GM21390 (cell line): ENCODE measurements at regions not wholly inside any gene's neighbourhood (a gene's known extent, or its start where the extent isn't known, plus 50 kb on each side); places are given as distances from the start of the nearest gene placed in this dataset.
"Not testable (repeated sequence)": the region's sequence is repeated elsewhere in the genome, so short reads cannot be mapped to it uniquely, and the experiment has no call there.

Experiments
- ATAC-seq: cut with Tn5 transposase; IDR thresholded peaks from one replicate; pipeline ENCODE4 v1.9.1; 2021; ENCODE audit not compliant: unreplicated experiment

- no peak for ATAC-seq
Measured at GRCh38 chr7:85376589-85376988, 189.7 kb upstream of the SEMA3D start.

DNA sequence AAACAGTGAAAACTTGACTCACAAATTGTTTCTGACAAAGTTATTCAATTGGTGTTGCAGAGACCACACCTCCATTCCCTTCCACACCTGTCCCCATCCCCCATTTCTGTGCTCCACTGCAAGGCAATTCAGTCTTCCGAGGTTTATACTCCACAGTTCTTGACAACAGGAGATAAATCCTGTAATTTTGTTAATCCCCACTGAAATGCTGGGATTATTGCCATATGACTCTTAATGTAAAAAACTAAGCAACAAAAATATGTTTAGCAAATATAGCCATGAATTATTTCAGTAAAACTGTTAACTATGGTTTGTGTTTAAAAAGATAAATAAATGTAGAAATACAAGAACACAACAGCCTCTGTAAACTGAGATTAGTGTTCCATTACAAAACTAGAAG is 170.1 kb upstream of the SEMA3D start:
- no peak for ATAC-seq

GRCh38 chr7:85343484-85343883 is 156.6 kb upstream of the SEMA3D start:
- no peak for ATAC-seq

DNA sequence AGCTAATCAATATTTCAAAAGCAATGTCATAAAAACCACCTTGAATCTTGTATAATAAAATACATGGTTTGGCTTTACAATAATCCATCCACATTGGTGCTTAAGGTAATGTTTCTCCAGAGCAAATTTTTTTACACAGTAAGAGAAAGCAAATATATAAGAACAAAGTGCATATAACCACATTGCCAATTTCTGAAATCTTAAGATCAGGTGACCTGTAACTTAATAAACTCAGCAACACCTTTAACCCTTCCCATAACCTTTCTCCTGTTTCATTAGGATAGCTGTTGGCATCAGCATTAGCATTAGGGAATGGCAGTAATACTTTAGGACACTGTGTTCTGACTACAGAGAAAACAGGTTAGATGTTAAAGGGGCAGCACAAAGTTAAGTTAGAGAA is 155.9 kb upstream of the SEMA3D start:
- ATAC-seq, result no peak

- no peak for ATAC-seq
Measured at GRCh38 chr7:85341973-85342372, 155.1 kb upstream of the SEMA3D start.

GRCh38 chr7:85341121-85341520 is 154.3 kb upstream of the SEMA3D start:
- no peak for ATAC-seq

DNA sequence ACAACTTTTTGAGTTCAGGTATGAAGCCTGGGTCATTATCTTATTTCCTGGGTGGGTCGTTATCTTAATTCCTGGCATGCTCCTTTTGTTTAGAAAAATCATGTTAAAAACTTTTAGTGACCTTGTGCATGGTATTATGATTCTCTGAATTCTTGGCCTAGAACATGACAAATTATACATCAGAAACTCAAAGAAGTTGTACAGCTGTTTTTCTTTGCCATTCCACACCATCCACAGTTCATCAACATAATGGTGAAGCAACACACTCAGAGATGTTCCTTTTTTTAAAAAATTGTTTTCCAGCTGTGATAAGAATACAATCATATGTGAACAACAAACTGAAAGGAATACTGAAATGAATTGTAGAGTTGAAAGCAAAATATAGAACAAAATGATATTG is 149.2 kb upstream of the SEMA3D start:
- ATAC-seq, result no peak

GRCh38 chr7:85335113-85335512 is 148.3 kb upstream of the SEMA3D start:
- not testable (repeated sequence) for ATAC-seq

- no peak for ATAC-seq
Measured at GRCh38 chr7:85328456-85328998, 141.7 kb upstream of the SEMA3D start.

DNA sequence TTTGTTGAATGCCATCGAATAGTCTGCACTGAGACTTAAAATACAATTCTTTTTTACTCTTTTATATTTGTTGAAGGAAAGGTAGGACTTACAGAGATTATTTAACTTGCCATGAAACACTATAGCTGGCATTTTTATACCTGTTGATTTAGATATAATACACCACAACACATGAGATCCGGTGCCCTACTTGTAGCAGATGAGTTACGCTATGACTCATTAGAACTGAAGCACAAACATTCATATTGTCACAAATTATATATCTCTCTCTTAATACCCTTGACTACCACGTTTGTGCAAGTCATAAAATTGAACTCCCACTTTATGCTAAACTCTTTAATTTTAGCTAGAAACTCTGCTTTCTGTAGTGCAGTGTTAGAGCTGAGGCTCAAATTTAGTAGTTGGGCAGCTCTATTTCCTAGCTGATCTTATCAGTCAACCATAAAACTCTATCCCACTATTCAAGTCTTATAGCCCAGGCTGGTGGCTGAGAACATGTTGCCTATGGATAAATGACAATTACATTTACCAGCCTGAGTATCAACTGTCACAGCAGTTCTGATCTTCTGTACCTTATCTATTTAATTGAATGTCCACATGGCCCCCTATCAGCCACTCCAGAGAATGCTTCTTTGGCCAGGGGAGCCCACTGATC is 137.4 kb upstream of the SEMA3D start:
- ATAC-seq, result no peak

DNA sequence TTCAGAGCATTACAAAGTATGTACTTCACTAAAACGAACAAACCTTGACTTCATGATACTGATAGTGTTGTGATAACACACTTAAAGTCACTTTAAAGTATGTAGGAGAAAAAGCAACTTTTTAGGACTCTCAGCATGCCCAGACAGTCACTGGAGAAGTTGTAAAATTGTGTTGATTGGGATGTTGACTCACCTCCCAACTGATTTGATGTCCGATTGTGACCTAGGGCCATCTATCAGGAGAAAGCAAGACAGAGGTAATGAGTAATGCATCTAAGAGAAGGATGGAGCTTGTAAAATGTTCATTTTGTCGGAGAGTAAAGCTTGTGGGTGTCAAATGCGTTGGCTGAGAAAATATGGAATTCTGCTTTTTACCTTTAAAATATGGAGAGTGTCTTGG is 135.4 kb upstream of the SEMA3D start:
- no peak for ATAC-seq

DNA sequence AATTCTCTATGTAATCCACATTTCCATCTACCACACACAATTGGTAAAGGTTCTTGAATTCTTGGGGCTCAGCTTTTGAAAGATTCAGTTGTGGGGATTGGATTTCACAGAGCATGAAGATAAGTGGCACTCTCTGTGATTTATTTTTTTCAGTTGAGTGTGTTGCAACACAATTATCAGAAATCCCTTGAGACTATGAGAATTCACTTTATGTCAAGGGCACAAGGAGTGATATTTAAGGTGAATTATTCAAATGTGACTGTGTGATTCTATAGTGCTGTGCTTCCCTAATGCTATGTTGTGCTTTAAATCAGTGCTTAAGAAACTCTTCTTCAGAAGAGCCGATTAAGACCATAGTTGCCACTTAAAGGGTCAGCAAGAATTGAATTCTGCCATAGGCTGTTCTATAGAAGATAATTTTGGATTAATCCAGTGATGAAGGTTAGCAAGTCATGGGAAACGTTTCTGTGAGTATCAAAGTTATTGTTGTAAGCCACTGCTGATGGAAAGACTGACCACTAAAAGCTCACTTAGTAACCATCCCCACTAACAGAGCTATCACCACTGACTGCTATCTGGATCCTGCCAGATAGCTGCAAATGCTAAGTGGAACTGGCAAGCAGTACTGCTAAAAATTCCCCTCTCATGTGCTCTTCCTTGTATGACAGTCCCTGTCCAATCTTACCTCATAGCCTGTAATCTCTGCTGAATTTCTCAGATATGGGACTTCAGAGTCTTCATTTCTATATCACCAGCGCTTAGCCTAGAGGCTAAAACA is 134.0 kb upstream of the SEMA3D start:
- no peak for ATAC-seq

- no peak for ATAC-seq
Measured at GRCh38 chr7:85316489-85316888, 129.6 kb upstream of the SEMA3D start.

DNA sequence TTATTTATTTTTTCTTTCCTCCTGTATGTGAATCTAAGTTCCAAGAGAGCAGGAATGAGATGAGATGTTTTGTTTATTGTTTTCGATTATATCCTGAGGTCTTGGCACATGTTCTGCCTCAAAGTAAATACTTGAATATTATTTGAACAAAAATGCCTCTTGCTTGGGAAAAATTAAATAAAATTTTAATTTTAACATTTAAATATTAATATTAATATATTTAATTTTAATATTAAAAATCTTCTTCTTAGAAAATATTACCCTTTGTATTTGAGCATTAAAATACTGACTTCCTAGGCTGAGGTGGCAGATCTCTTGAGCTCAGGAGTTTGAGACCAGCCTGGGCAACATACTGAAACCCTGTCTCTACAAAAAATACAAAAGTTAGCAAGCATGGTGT is 123.4 kb upstream of the SEMA3D start:
- no peak for ATAC-seq

DNA sequence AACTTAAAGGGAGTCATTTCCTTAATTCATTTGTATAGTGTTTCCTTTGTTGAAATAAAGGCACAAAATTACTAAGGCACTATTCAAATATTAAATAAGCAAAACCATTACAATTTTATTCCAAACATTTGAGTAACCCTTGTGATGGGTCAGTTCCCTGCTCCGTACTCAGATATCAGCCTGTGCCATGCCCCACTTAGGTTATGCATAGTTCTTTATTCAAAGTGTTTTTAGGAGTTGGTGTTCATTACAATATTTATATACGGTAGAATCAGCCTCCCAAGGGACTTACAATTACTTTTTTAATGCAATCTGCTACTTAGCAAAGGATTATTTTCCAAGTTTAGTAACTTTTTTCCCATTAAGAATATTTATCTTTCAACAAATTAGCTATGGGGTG is 119.3 kb upstream of the SEMA3D start:
- no peak for ATAC-seq

DNA sequence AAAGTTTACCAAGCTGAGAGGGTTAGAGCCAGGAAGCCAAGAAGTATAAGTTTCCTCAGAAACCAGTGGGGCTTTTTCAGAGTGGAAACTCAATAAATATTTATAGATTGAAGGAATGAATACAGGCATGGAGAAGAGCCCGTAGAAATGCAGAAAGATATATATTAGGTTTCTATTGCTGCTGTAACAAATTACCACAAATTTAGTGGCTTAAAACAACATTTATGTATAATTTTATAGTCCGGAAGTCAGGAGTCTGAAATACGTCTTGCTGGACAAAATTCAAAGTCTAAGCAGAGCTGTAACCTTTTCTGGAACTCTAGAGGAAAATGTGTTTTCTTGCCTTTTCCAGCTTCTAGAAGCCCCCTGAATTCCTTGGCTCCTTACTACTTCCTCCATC is 107.3 kb upstream of the SEMA3D start:
- ATAC-seq, result no peak

- peak; percentile 59 for ATAC-seq
Measured at GRCh38 chr7:85292908-85293576, 106.2 kb upstream of the SEMA3D start.

GRCh38 chr7:85290269-85290668 is 103.4 kb upstream of the SEMA3D start:
- ATAC-seq, result no peak

DNA sequence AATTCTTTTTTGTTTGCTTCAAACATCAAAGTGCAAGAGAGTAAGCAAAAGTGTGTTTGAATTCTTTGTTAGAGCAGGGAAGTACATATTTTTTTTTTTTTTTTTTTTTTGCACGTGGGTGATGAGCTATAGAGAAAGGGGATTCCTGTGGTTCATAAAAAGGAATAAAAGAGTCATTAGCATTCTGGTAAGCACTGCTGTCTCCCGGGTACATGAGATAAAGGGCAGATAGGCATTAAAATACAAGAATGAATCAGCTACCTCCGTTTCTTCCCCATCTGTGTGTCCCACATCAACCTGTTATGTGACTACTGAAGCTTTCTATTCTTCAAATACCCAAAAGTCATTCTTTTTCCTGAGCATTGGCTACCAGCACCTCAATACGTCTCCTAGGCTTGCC is 102.4 kb upstream of the SEMA3D start:
- no peak for ATAC-seq

DNA sequence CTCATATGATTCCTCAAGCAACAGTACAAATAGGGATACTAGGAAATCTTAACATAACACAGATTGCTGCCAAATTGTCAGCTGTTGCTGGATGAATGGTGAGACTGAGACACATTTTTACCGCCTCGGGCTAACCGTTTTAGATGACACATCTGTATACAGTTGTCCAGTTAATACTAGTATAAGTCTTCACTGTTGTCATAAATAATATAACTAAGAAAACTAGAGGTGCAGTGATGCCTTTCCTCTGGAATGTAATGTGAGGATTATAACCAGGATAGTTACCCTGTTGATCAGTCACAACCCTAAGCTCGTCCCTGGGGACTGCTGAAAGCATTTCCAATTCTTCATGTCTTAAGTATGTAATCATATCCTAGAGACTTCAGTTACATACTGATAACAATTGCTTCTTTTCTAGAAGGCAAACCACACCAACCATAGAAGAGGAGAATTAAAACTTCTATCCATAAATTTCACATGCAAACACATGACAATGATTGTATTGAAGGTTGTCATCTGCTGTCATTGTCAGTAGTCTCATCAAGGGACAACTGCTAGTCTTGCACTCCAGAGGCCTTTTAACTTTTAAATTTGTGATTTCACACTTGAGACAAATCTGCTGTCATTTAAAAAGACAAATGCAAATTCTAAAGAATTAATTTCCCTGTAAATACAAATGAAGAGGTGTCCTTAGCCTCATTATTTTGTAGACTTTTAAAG is 100.4 kb upstream of the SEMA3D start:
- ATAC-seq, result no peak

DNA sequence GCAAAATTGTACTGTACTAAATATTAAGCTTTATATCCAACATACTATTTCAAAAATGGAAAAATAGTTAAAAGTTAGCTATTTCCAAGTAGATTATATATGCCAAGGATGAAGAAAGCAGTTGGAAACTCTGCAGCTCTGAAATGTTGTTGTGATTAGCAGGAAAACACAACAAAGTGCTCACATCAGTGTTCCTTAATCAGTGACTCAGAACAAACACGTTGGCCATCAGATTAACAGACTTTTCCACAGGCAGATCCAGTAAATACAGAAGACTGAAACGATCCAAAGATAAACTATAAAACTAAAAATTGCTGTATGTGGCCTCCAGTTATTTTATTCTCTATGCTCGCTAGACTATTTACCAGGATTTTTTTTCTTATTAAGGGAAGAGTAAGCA is 99.6 kb upstream of the SEMA3D start:
- ATAC-seq, result no peak
